Posterior cingulate gyrus (tissue), 11 donors: ENCODE measurements at regions not wholly inside any gene's neighbourhood (a gene's known extent, or its start where the extent isn't known, plus 50 kb on each side); places are given as distances from the start of the nearest gene placed in this dataset.

ENCODE experiments used
- DNase-seq, 10 donors: peaks; one replicate each; pipeline versions ENCODE4 v3.0.0 to v3.0.0-alpha.2; 2020 to 2021; ENCODE audit warnings: mixed read lengths in 3 of 10
- intact Hi-C: fragments of 100-400 bp; cut with DNase I; formaldehyde crosslinking; loops from one replicate; pipeline ENCODE4 v1.15.1; 2023

GRCh38 chr16:59181821-59182420 is 447.8 kb upstream of the GOT2 start:
- peak in 1 of 10 donors; percentile 78 for DNase-seq
- intact Hi-C loops: no loop called here

DNA sequence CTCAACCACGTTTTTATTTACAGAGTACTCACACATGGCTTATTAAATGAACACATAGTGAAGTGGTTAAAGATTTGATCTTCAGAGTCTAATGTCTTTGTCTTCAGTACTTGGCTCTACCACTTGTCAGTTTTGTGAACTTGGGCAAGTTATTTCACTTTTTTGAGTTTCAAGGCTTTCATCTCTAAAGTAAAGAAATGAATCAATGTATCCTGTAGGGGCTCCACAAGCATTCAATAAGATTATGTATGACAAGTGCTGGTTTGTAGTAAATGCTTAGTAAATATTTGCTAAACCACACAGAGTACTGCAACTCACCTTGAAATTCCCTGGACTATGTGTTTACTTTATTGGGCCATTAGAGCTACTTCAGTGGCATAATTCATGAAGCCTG is 446.0 kb upstream of the GOT2 start:
- intact Hi-C loops: no loop called here
- DNase-seq: no peak

- no peak for DNase-seq
- intact Hi-C loops: no loop called here
These were observed 445.4 kb upstream of the GOT2 start for GRCh38 chr16:59179446-59180082.

DNA sequence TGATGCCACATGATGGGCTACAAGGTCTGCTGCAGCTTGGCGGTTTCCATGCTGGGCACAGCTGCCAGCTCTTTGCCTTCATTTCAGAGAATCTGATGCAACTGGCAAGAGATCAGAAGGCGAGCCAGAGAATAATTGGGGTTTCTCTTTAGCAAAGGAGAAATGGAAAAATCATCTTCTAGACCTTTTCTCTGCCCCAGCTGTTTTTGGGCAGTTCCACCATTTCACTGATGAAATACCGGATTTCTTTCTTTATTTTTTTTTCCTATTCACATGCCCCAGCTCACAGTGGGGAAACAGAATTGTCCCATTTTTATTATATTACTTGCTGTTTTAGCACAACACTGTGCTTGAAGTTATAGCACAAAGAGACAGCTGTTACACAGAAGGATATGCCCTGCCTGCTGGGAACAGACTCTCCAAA is 439.3 kb upstream of the GOT2 start:
- intact Hi-C loops: no loop called here
- DNase-seq: no peak

DNA sequence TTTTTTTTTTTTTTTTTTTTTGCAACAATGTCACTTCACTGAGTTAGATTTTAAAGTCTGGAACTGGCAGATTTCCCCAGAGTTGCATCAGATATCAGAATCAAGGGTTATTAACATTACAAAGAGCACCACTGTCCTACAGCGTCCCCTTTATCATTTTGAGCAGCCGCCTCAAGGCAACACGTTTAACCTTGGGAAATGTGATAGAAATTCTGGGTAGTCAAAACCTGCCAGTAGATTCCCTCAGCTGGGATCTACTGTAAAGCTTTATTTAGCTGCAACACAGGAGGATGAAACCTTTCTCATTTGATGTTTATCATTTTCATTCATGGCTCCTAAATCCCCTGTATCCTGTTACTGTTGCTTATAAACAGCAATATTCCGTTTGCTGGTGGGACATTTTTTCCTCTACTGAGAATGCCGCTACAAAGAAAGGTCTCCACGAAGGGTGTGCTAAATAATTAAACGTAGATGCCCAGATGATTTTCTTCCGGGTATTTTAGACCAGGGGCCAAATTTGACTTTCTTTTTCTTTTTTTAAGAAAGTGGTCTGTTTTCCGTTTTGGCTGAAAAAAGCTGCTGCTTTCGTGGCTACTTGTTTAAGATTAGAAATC is 436.1 kb upstream of the GOT2 start:
- intact Hi-C loops: no loop called here
- no peak for DNase-seq

DNA sequence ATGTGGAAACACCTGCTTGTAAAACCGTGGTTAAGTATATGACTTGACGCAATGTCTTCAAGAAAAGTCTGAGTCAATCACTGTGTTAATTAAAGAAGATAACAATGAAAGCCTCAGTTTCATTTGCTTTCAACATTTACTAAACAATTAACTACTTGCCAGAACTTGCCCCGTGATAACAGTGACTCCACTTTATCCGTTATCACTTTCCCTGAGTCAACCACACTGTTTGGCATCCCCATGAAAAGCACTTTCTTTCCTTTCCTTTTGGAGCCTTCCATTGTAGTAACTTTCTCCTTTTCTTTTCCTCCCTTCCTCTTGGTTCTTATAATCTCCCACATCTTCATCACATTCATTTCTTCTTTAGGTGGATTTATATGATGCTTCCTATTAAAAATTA is 435.1 kb upstream of the GOT2 start:
- intact Hi-C loops: no loop called here
- no peak for DNase-seq

DNA sequence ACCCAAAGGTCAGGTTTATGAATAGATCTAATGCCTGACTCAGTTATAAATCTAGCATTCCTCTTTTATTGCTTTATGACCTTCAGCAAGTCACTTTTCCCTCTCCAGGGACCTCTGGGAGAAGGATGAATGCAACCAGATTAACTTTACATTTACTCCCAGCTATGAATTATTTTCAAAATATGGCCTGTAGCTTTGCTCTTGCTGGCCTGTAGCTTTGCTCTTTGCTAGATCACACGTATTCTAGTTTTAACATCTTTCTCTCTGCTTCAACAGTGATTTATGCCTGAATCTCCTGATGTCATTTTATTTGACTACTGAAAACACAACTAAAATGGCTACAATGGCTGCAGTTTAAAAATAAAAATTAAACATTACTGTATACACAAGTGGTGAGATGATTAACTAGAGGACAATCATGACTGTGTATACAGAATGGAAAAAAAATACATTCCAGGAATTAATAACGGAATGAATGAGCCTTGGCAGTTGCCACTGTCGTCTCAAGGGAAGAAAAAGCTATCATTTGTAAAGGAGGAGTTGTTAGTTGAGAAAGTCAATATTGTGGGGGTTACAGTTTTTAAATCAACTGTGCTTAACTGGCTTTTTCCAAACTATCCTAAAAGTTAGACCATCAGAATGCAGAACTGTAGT is 434.5 kb upstream of the GOT2 start:
- intact Hi-C loops: no loop called here

GRCh38 chr16:59164461-59164860 is 430.3 kb upstream of the GOT2 start:
- intact Hi-C loops: no loop called here
- no peak for DNase-seq

More for the DNA sequence above, 434.5 kb upstream of the GOT2 start:
- DNase-seq: no peak

DNA sequence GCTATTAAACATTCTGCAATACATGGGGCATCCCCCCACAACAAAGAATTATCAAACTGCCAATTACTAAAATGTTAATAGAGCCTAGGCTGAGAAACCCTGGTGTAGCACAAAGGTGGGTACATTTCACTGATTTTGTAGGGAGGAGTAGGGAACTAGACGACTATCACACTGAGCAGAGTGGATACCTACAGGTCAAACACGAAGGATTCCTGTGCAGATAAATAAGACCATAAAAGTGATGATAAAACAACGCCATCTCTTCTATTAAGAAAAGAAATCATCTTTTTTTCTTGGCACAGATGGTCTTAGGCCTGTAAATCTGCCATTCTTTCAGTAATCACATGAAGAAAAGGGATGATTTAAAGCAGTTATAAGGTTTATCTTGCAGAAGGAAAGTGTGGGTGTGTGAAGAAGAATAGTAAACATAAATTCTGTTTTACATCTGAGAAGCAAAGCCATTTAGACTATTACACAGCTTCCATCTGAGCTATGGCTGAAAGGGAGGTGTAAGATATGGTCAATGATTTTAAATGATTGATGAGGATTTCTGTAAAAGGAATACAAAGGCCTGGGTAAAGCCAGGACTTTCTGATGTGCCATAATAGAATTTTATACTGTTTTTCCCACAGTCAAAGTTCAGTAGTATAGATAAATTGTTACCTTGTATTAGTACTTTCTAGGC is 429.4 kb upstream of the GOT2 start:
- DNase-seq: no peak
- intact Hi-C loops: no loop called here

- no peak for DNase-seq
- intact Hi-C loops: no loop called here
These were observed 427.6 kb upstream of the GOT2 start for GRCh38 chr16:59161679-59162078.

GRCh38 chr16:59154295-59154694 is 420.2 kb upstream of the GOT2 start:
- DNase-seq: no peak
- intact Hi-C loops: no loop called here

GRCh38 chr16:59148769-59149155 is 414.6 kb upstream of the GOT2 start:
- DNase-seq: no peak
- intact Hi-C loops: no loop called here

DNA sequence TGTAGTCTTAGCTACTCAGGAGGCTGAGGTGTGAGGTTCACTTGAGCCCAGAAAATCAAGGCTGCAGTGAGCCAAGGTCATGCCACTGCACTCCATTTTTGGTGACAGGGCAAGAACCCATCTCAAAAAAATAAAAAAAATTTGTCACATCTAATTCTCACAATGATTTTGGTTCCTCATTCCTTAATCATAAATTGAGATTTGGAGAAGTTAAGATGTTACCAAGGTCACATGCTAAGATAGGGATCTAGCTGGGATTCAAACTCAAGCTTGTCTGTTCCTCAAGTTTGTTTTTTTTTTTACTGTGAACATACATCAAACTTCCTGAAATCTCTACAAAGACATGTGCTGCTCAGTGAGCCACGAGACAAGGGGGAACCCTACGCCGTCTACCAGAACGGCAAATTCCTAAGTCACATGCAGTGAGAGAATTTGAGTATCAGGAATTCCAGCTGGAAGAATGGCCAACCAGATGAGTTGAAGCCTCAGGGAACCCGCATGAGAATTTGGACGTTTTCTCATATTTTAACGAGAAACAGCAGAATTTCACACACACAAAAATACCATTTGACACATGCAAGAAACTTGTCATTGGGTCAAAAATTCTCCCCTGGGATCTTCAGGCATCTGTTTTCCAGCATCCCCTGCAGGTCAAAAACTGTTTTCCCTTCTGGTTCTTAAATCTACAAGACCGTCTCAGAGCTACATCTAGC is 414.1 kb upstream of the GOT2 start:
- intact Hi-C loops: no loop called here
- no peak for DNase-seq

- intact Hi-C loops: no loop called here
- DNase-seq: no peak
These were observed 412.0 kb upstream of the GOT2 start for GRCh38 chr16:59146140-59146539.

GRCh38 chr16:59144841-59145240 is 410.7 kb upstream of the GOT2 start:
- intact Hi-C loops: no loop called here
- no peak for DNase-seq

- no peak for DNase-seq
- intact Hi-C loops: no loop called here
These were observed 410.2 kb upstream of the GOT2 start for GRCh38 chr16:59144326-59144725.

- no peak for DNase-seq
- intact Hi-C loops: no loop called here
These were observed 392.4 kb upstream of the GOT2 start for GRCh38 chr16:59126486-59126885.

GRCh38 chr16:59124056-59124455 is 389.9 kb upstream of the GOT2 start:
- DNase-seq: no peak

GRCh38 chr16:59123479-59123878 is 389.4 kb upstream of the GOT2 start:
- intact Hi-C loops: no loop called here
- DNase-seq: no peak

More at GRCh38 chr16:59124056-59124455, 389.9 kb upstream of the GOT2 start:
- intact Hi-C loops: no loop called here

DNA sequence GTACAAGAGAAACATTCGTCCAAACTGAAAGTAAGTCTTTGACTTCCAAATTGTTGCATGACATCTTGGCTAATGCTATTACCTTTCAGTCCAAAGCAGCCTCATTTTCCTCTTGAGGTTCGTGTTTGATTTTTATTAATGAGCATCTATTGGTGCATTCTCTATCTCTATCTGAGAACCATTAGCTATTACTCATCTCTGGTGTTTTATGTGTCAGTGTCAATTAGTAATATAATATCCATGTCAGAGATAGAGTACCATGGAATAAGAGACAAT is 388.1 kb upstream of the GOT2 start:
- no peak for DNase-seq
- intact Hi-C loops: no loop called here
